A673 (cell line): ENCODE measurements at regions not wholly inside any gene's neighbourhood (a gene's known extent, or its start where the extent isn't known, plus 50 kb on each side); places are given as distances from the start of the nearest gene placed in this dataset.

Source experiments
- EZH2 ChIP-seq: fragments of 200-600 bp; sonication (generic); IDR thresholded peaks from 2 replicates; pipeline ENCODE4 v1.6.1; 2017; ENCODE audit warnings: borderline replicate concordance, low read depth, mild to moderate bottlenecking, mixed read lengths, antibody characterized with exemption, low read length; ENCODE audit not compliant: poor library complexity, severe bottlenecking
- TF ChIP-seq, protein P1 (sequence below): fragments of 300-800, 200-600 bp; sonication (generic); conservative IDR thresholded peaks from 2 replicates; pipeline ENCODE4 v1.5.1; 2017; ENCODE audit warnings: low read depth, mild to moderate bottlenecking, antibody characterized with exemption, low read length, moderate library complexity, mixed read lengths

DNA sequence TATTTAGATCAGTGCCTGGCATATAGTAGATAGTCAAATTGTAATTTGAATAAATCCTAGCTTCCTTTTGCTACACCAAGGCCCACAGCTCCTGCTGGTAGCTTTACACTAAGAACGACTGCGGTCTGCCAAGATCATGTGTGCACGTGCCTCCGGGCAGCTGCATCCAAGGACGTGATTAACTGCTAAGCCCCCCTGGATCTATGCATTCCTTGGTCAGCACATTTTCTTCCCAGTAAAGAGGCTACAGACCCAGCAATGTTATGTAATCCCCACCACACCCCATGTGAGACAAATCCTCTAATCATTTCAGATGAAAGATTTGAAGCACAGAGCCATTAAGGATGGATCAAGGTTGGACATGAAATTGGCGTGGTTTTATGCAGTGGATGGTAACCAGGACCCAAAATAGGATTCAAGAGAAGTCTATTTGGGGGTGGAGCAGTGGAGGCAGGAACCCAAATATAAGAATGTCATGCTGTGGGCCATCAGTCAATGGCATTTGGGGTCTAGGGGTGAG is 65.2 kb upstream of the PEG3 start:
- no peak for TF ChIP-seq EZH2
- TF ChIP-seq, protein P1, sequence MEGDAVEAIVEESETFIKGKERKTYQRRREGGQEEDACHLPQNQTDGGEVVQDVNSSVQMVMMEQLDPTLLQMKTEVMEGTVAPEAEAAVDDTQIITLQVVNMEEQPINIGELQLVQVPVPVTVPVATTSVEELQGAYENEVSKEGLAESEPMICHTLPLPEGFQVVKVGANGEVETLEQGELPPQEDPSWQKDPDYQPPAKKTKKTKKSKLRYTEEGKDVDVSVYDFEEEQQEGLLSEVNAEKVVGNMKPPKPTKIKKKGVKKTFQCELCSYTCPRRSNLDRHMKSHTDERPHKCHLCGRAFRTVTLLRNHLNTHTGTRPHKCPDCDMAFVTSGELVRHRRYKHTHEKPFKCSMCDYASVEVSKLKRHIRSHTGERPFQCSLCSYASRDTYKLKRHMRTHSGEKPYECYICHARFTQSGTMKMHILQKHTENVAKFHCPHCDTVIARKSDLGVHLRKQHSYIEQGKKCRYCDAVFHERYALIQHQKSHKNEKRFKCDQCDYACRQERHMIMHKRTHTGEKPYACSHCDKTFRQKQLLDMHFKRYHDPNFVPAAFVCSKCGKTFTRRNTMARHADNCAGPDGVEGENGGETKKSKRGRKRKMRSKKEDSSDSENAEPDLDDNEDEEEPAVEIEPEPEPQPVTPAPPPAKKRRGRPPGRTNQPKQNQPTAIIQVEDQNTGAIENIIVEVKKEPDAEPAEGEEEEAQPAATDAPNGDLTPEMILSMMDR: no peak
